GM15510 (cell line): ENCODE measurements at regions not wholly inside any gene's neighbourhood (a gene's known extent, or its start where the extent isn't known, plus 50 kb on each side); places are given as distances from the start of the nearest gene placed in this dataset.

ENCODE experiments used
- POLR2A ChIP-seq: IDR thresholded peaks from 3 replicates; pipeline ENCODE4 v1.6.1; 2011; ENCODE audit warnings: borderline replicate concordance; ENCODE audit not compliant: insufficient read length; ENCODE audit errors: extremely low read depth

GRCh38 chr5:34521628-34522290 lies 134.4 kb upstream of the RAI14 start:
- no peak for TF ChIP-seq POLR2A

GRCh38 chr5:34522599-34523386 lies 133.3 kb upstream of the RAI14 start:
- TF ChIP-seq POLR2A: no peak

DNA sequence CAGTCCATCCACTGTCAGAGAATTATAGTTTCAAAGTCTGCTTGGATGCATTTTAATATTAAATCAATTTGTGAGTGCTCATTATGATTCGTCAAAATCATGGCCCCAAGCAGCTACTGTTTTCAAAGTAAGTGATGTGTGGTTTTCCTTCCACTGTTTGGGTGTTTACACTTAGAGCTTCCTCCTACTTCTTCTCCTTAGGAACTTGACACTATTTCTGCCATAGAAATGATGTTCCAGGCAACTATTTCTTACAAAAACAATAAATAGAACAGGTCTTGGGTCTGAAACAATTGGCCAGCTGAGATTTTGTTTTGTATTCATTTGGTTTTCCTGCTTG lies 132.8 kb upstream of the RAI14 start:
- TF ChIP-seq POLR2A: no peak

DNA sequence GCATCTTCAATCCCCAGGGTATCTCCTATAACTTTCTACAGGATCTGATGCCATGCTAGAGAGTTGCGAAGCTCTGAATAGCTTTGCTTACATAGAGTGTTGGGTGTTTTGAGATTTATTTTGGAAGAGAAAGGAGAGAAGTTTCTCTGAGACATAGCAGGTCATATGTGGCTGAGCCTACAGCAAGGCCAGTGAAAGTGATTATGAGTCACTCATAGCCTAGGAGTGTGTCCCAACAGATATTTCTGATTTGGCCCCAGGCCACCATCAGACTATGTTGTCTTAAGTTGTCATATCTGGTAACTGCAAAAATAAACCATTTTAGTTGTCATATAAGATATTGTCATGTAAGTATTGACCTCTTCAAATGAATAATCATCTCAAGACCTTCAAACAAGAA lies 132.0 kb upstream of the RAI14 start:
- no peak for TF ChIP-seq POLR2A

GRCh38 chr5:34525761-34526160 lies 130.4 kb upstream of the RAI14 start:
- TF ChIP-seq POLR2A: no peak

- no peak for TF ChIP-seq POLR2A
Observed at GRCh38 chr5:34526682-34527305, 129.3 kb upstream of the RAI14 start.

- TF ChIP-seq POLR2A: no peak
Observed at GRCh38 chr5:34529581-34530331, 126.4 kb upstream of the RAI14 start.

- TF ChIP-seq POLR2A: no peak
Observed at GRCh38 chr5:34530637-34531036, 125.5 kb upstream of the RAI14 start.

DNA sequence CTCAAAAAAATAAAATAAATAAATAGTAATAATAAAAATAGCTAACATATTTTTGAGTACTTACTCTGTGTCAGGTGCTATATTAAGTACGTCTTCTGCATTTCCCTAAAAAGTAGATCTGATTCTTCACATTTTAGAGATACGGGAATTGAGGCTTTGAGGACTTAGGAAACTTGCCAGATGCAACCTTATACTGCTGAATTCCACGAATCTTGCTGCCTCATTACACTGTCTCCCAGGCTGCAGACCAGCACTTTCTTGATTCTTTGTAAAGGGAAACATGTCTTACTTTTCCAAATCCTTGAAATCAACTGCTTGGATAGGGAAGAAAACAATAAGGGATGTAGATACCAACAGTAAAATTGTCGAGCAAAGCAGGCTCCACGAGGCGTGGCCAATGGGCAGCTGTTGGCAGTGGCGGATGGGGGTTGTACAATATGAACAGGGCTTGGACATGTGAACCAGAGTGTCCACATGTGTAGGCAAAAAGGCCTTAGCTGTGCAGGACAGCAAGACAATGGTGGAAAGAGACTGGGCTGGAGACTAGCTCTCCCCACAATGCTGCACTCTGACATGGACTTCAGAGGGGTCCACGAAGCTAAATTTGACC lies 124.3 kb upstream of the RAI14 start:
- TF ChIP-seq POLR2A: no peak

DNA sequence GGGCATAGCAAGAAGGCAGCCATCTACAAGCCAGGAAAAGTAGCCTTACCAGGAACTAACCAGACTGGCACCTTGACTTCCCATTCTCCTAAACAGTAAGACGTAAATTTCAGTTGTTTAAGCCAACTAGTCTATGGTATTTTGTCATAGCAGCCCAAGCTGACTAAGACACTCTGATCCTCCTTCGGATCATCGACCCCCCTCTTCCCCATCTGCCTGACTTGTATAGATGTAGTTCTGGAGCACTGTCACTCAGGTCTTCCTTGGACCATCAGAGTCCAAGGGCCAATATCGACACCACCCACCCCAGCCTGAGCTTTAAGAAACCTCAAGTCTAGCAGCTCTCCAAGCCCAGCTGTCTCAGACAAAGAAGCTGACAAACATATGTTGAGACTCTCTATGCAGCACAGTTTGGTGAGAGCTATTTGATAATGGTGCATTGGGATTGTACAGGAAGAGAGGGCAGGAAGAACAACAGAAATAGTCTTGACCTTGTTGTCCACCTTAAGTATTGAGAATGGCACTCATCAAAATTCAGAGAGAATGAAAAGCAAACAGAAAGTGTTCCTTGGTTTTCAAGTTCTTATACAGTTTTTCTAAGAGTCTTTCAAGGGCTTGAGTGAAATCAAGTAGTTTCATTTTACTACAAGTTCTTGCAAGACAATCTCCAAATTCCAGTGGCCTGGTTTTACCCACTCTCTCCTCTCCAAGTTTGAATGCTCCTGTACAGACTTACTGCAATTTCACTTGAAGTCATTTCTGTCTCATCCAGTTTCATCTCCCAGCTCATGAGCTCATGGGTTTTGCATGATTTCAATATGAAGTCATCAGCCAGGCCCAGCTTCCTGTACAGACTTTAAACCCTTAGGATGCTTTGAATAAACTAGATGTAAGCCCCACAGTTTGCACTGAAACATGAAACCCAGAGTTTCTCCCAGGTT lies 122.3 kb upstream of the RAI14 start:
- TF ChIP-seq POLR2A: no peak

- no peak for TF ChIP-seq POLR2A
Observed at GRCh38 chr5:34534523-34535103, 121.5 kb upstream of the RAI14 start.

DNA sequence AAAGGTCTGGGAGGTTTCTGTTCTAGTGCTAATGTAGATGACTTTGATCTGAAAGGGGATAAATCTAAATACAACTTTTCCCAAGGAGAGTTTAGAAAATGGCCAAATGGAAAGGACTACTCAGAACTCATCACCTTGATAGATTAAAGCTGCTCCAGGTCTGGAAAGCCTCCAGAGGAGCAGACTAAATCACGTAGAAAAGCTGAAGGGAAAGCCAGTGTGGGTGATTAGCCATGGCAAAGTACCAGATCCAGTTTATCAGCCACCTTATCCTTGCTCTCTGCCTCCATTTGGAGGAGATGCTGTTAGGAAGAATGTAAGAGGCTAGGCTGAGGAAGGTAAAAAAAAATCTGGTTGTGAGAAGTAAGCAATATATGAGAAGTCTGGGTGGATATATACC lies 120.7 kb upstream of the RAI14 start:
- no peak for TF ChIP-seq POLR2A

DNA sequence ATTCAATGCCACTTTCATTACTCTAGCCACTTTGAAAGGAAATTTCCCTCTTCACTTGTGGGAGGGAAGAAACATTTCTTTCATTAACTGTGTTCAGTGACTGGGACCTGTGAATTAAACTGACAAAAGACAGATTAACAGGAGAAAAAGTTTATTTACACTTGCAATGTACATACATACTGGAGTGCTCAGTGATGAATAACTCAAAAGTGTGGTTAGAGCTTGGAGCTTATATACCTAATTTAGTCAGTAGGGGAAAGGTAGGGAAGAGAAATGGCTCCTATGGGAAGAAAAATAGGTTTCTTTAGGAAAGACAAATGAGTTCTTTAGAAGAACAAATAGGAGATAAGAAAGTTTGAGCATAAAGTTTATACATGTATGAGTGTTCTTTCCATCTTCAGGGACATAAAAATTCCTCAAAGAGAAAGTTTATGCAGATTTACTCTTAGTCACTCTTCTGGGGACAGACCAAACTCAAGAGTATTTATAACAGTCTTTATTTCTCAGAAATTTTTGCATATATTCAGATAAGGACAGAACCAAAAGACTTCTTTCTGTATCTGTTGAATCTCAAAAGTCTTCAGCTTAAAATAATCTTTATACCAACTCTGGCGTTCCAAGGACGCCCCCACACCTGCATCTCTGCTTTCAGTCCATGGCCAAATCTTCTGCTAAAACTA lies 120.0 kb upstream of the RAI14 start:
- TF ChIP-seq POLR2A: no peak
